Prostate gland (tissue), 2 donors: ENCODE measurements at regions not wholly inside any gene's neighbourhood (a gene's known extent, or its start where the extent isn't known, plus 50 kb on each side); places are given as distances from the start of the nearest gene placed in this dataset.

Experiments used
- POLR2A ChIP-seq: fragments of 450-650 bp; IDR thresholded peaks from one replicate; pipeline ENCODE4 v1.6.1; 2016; ENCODE audit warnings: antibody characterized with exemption, mild to moderate bottlenecking
- TF ChIP-seq, protein P1 (sequence below), 4 experiments: fragments of 200-600 bp in 2 of 4; fragments of 450-650 bp in 2 of 4; sonication (generic) in 2 of 4; IDR thresholded peaks; 1 replicate in 3 of 4; 2 replicates in 1 of 4; pipeline ENCODE4 v1.5.1; 2016 to 2019; ENCODE audit warnings: antibody characterized with exemption in 4 of 4, mild to moderate bottlenecking in 2 of 4, moderate library complexity in 2 of 4

- no peak for TF ChIP-seq POLR2A
- TF ChIP-seq, protein P1, sequence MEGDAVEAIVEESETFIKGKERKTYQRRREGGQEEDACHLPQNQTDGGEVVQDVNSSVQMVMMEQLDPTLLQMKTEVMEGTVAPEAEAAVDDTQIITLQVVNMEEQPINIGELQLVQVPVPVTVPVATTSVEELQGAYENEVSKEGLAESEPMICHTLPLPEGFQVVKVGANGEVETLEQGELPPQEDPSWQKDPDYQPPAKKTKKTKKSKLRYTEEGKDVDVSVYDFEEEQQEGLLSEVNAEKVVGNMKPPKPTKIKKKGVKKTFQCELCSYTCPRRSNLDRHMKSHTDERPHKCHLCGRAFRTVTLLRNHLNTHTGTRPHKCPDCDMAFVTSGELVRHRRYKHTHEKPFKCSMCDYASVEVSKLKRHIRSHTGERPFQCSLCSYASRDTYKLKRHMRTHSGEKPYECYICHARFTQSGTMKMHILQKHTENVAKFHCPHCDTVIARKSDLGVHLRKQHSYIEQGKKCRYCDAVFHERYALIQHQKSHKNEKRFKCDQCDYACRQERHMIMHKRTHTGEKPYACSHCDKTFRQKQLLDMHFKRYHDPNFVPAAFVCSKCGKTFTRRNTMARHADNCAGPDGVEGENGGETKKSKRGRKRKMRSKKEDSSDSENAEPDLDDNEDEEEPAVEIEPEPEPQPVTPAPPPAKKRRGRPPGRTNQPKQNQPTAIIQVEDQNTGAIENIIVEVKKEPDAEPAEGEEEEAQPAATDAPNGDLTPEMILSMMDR (IDR thresholded peaks at IDR 0.05) = no peak
Observed at GRCh38 chr5:164372892-164373291, 867.5 kb downstream of the MAT2B start.
